HG03469 (cell line): ENCODE measurements at regions not wholly inside any gene's neighbourhood (a gene's known extent, or its start where the extent isn't known, plus 50 kb on each side); places are given as distances from the start of the nearest gene placed in this dataset.

Experiments used
- ATAC-seq: cut with Tn5 transposase; IDR thresholded peaks from one replicate; pipeline ENCODE4 v1.9.1; 2021; ENCODE audit warnings: mild to moderate bottlenecking, moderate library complexity, moderate number of reproducible peaks; ENCODE audit not compliant: unreplicated experiment

DNA sequence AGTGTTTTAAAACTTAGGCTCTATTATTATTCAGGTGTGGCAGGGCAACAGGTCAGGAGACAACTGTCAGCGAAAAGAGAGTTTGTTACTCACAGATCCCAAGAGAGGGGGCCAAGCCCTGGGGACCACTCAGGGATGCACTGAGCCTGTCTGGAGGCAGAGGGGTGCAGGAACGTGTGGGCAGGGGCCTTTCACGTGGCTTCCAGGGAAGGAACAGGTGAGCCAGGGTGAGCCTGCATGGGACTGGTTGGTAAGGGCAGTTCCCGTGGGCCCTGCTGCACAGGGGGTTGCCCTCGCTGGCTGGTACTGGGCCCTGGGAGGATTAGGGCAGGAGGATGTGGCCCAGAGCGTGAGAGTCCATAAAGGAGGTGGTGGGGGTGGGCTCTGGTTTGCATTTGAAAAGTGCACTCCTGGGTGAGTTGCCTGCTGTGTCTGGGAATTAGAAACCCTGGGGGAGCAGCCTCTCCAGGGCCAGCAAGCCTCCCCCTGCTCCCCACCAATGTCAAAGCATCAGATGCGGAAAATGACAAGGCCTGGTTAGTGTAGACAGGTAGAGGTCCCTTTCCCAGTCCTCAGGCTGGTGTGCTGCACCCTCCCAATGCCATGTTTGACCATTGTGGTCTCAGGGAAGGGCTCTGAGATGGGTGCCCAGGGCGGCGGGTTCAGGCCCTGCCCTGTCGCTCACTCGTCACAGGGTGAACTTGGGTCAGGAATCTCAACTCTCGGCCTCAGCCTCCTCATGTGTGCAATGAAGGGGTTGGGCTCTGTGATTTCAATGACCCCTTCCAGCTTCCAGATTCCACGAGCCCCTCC, 127.4 kb upstream of the RPS6KA2 start:
- no peak for ATAC-seq

- no peak for ATAC-seq
Measured at GRCh38 chr6:166752928-166753721, 126.1 kb upstream of the RPS6KA2 start.

DNA sequence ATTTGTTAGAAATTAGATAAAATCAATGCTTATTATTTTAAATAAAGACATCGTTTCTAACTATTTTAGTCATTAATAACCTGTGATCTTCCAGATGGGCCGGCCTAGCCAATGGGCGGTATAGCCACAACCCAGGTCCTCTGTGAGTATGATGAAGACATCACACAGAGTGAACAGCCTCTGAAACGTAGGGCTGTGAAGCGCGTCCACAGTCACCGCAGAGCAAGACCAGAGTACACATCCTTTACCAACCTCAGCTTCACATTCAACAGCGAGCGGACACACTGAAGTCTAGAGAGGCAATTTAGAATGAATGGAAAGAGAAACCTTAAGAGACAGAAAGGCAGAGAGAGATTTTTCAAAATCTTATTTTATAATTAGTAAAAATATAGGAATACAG, 125.0 kb upstream of the RPS6KA2 start:
- peak; percentile 96 for ATAC-seq

DNA sequence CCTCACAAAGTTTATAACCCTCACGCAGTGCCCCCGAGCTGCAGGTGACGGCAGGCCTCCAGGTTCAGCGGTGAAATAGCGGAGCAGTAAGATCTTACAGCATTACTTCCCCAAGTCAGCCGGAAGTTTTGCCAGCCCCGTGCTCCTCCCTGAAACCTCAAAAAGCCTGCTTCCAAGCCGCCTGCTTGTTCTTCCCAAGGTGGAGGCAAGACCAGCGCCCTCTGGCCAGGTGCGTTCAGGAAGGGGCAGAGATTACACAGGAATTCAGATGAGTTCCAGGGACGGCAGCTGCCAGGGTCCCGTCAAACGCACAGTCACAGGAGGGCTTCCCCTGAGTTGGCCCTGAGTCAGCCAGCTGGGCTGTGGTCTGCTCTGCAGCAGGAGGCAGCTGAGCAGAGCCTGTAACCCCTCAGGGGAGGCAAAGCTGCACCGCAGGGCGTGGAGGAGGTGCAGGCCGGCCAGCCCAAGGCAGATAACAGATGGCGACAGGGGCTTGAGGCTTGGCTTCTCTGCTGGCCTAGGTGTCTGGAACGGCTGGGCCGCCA, 124.1 kb upstream of the RPS6KA2 start:
- peak; percentile 35 for ATAC-seq

DNA sequence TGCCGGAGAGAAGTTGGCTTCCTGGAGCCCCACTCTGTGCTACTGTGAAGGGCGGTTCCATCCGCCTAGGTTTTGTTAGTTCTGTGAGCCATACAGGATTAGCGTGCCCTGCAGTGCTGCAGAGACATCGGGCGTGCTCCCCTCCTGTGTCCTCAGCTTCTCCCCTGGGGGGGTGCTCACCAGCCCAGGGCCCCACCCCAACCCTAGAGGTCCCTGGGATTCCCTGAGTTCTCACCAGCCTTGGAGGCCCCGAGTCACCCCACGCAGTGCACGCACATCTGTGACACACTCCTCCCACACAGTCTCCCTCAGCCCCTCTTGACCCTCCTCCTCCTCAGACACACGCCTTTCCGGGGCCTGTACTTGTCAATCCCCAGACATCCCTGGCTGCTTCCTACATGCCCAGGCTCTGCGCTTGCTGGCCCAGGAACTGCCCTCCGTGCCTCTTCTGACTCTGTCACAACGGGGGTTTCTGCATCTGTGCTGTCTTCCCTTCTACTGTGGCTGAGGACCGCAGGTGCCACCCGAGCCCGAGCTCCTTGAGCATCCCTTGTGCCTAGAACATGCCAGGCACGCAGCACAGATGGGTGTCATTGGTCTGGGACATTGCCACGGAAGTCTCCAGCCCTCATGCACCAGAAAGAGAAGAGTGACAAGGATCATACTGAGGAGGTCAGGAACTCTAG, 123.2 kb upstream of the RPS6KA2 start:
- ATAC-seq: no peak

GRCh38 chr6:166749666-166750065, 122.6 kb upstream of the RPS6KA2 start:
- ATAC-seq: no peak

GRCh38 chr6:166747644-166748595, 120.9 kb upstream of the RPS6KA2 start:
- no peak for ATAC-seq

DNA sequence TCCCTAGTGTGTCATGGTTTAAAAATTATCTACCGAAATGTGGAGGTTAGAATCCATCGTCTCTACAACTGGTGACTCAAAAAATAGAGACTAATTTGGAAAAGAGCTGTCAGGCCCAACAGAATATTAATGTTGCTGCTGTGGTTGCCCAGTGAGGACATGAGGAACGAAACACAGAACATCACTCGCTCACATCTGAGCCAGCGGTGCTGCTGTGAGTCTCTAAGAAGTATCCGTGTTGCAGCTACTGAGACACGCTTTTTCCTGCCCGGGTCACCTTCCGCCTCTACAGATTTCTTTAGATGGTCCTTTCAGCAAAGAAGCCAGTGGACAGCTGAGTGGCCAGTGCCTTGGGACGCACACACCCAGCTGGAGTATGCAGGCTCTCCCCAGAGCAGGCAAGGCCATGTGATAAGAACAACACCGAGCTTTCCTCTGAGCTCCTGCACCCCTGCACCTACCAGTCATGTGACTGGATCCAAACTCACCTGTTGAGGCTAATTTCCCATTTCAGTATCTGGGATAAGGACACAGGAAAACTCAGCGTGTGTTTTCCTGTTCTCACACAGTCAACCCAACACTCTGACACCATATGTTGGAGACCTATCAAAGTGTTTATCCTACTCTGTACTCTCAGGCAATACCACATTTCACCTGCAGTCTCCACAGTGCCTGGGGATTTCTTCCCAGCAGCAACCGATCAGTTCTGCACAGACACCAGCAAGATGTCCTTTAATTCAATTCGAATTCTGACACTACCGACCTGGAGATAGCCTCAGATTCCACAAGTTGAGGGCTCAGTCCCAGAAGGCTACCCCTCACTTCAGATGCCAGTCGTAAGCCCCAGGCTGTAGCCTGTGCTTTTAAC, 119.0 kb upstream of the RPS6KA2 start:
- ATAC-seq: no peak

- no peak for ATAC-seq
Measured at GRCh38 chr6:166744223-166745134, 117.4 kb upstream of the RPS6KA2 start.

- ATAC-seq: no peak
Measured at GRCh38 chr6:166743406-166744222, 116.6 kb upstream of the RPS6KA2 start.

DNA sequence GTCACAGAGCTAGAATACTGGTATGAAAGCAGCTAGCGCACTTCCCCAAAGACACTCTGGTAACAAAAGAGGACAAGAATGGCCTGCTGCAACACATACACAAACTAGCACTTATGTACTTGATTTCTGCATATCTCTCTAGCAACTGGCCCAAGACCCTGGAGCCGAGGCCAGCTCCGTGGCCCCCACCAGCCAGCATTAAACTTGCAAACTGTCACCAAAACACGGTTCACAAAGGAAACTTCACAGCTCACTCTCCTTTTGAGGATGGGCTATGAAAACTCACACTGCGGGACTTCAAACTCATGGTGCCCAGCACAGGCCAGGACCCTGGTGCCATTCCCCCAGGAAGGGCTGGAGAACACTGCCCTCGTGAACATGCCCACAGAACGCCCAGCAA, 115.9 kb upstream of the RPS6KA2 start:
- ATAC-seq: no peak

DNA sequence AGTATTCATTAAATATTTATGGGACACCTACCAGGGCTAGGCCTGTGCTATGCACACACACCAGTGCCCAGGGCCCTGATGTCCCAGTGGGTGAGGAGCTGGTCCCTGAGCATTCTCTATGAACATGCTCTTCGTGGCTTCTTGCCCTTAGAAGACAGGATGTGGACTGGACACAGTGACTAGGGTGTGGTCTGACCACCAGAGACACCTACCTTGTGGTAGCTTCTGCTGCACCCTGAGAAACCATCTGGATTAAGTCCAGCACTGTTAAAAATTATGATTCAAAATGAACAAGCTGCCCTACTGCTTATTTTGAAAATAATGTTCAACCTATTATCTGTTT, 112.9 kb upstream of the RPS6KA2 start:
- ATAC-seq: no peak

- no peak for ATAC-seq
Measured at GRCh38 chr6:166739117-166739975, 112.3 kb upstream of the RPS6KA2 start.

DNA sequence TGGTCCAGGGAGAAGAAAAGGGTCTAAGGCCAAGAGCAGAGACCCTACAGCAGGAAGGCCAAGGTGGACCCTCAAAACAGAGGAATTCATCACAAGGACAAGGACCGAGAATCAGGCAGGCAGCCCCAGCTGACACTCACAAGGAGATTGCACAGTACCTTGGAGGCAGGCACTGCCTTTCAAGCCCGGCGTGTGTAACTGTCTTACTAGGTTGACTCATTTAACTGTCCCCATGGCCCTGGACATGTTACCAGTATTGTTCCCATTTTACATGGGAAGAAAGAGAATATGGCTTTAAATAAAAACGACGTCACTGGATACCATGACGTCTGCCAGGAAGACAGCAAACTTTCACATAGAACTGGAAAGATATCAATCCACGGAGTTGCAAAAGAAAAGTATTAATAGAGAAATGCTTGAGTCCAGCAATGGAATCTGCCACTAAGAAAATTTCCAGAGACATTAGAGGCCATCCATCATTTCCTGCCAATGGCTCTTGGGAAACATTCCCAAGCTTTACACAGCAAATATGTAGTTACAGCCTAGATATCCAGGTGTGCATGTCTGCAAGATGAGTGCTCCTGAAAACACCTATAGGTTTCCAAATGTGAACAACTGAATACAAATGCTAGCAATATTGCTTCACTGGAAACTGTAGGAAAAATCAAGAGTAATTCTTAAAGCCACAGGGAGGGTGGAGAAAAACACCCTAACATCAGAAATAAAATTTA, 111.5 kb upstream of the RPS6KA2 start:
- ATAC-seq: no peak

DNA sequence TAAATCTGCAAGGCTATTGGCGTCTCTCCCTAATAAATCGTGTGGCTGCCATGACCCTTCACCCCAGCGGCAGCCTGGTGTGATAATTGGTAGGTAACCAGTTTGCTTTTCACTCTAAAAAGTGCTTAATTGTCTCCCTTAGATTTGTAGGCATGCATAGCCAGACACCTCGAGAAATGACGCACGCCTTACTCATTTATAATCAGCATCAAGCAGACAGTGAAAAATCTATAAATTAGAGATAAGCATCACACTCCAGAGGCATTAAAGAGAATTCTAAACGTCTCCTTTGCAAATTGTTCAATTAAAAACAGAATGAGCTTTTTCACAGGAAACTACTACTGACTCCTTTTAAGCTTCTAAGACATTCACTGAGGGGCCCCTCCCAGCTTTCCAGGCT, 110.2 kb upstream of the RPS6KA2 start:
- ATAC-seq: no peak

DNA sequence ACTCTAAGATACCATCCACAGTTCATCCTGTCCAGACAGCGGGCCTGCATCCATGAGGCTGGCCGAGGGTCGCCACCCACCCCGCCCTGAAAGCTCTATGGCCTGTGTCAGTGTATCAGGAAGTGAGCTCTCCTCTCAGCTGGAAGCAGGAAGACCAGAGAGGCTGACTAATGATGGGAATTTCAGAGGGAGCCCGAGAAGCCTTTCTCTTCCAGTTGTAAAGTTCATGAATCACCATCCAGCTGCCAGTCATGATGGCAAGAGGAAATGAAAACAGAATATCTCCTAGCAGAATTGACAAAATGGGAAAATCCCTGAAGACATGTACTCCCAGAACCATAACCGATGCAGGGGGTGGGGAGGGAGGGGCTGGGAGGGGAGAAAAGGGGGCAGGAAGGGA, 109.6 kb upstream of the RPS6KA2 start:
- ATAC-seq: no peak
